GM23338 (cell line): ENCODE measurements at regions not wholly inside any gene's neighbourhood (a gene's known extent, or its start where the extent isn't known, plus 50 kb on each side); places are given as distances from the start of the nearest gene placed in this dataset.

Source experiments
- ATAC-seq: fragments of 200-7000 bp; cut with Tn5 transposase; 3 replicates; pipeline ENCODE4 v1.9.1; 2020
- DNase-seq: peaks from one replicate; pipeline ENCODE4 v3.0.0-alpha.2; 2015; ENCODE audit warnings: low spot score
- H2AFZ ChIP-seq: fragments of 200-600 bp; sonication (generic); 2 replicates; pipeline ENCODE4 v1.8.0; 2016; ENCODE audit warnings: antibody characterized with exemption, mild to moderate bottlenecking, moderate library complexity
- H3F3A ChIP-seq: fragments of 200-600 bp; sonication (generic); replicated peaks from 2 replicates; pipeline ENCODE4 v1.8.0; 2017; ENCODE audit warnings: antibody characterized with exemption, mixed run types, low read depth
- H3K27ac ChIP-seq: fragments of 200-600 bp; sonication (generic); 2 replicates; pipeline ENCODE4 v1.6.1; 2016; ENCODE audit warnings: low read depth
- H3K27me3 ChIP-seq: fragments of 200-600 bp; sonication (generic); 2 replicates; pipeline ENCODE4 v1.8.0; 2016; ENCODE audit warnings: mild to moderate bottlenecking, mixed run types, moderate library complexity; ENCODE audit not compliant: insufficient read depth
- H3K36me3 ChIP-seq: fragments of 200-600 bp; sonication (generic); 2 replicates; pipeline ENCODE4 v1.8.0; 2016; ENCODE audit warnings: mild to moderate bottlenecking; ENCODE audit not compliant: insufficient read depth
- H3K4me1 ChIP-seq: fragments of 200-600 bp; sonication (generic); 2 replicates; pipeline ENCODE4 v1.8.0; 2016; ENCODE audit warnings: mild to moderate bottlenecking, moderate library complexity; ENCODE audit not compliant: insufficient read depth
- H3K4me2 ChIP-seq: fragments of 200-600 bp; sonication (generic); 2 replicates; pipeline ENCODE4 v1.7.1; 2017; ENCODE audit warnings: mixed run types
- H3K4me3 ChIP-seq: fragments of 200-600 bp; sonication (generic); 2 replicates; pipeline ENCODE4 v1.6.1; 2016; ENCODE audit warnings: mixed run types
- H3K79me2 ChIP-seq: fragments of 200-600 bp; sonication (generic); replicated peaks from 2 replicates; pipeline ENCODE4 v1.8.0; 2017; ENCODE audit warnings: mild to moderate bottlenecking; ENCODE audit not compliant: insufficient read depth
- H3K9me2 ChIP-seq: fragments of 200-600 bp; sonication (generic); 2 replicates; pipeline ENCODE4 v1.8.0; 2017; ENCODE audit not compliant: insufficient read depth
- H4K20me1 ChIP-seq: fragments of 200-600 bp; sonication (generic); replicated peaks from 2 replicates; pipeline ENCODE4 v1.8.0; 2017; ENCODE audit warnings: mild to moderate bottlenecking; ENCODE audit not compliant: insufficient read depth
- H3K27ac Mint-ChIP-seq: 2 replicates; pipeline ENCODE4 v1.8.0; 2020; ENCODE audit warnings: inconsistent platforms, mild to moderate bottlenecking, moderate library complexity, mixed read lengths
- H3K27me3 Mint-ChIP-seq: 3 replicates; pipeline ENCODE4 v1.8.0; 2022; ENCODE audit warnings: low read depth, mild to moderate bottlenecking, moderate library complexity, mixed read lengths, inconsistent platforms; ENCODE audit not compliant: insufficient read depth, poor library complexity
- H3K36me3 Mint-ChIP-seq: 3 replicates; pipeline ENCODE4 v1.8.0; 2021; ENCODE audit warnings: low read depth, mild to moderate bottlenecking, inconsistent platforms, moderate library complexity, mixed read lengths
- H3K4me1 Mint-ChIP-seq: 3 replicates; pipeline ENCODE4 v1.8.0; 2020; ENCODE audit warnings: mild to moderate bottlenecking, inconsistent platforms, mixed read lengths
- H3K4me3 Mint-ChIP-seq: 3 replicates; pipeline ENCODE4 v1.8.0; 2021; ENCODE audit warnings: moderate library complexity, mild to moderate bottlenecking, inconsistent platforms, mixed read lengths
- H3K9me3 Mint-ChIP-seq: 3 replicates; pipeline ENCODE4 v1.8.0; 2020; ENCODE audit warnings: moderate library complexity, mild to moderate bottlenecking, inconsistent platforms, mixed read lengths
- CREB1 ChIP-seq: fragments of 250-450 bp; sonication (Bioruptor Pico); IDR thresholded peaks from 2 replicates; pipeline ENCODE4 v1.5.0; 2020; ENCODE audit warnings: low read depth, mild to moderate bottlenecking, moderate library complexity
- EZH2 ChIP-seq: fragments of 200-600 bp; sonication (generic); IDR thresholded peaks from one replicate; pipeline ENCODE4 v1.8.0; 2017; ENCODE audit warnings: antibody characterized with exemption, mild to moderate bottlenecking, low read depth; ENCODE audit not compliant: unreplicated experiment
- JUNB ChIP-seq: IDR thresholded peaks from one replicate; pipeline ENCODE4 v1.6.1; 2016; ENCODE audit warnings: antibody characterized with exemption; ENCODE audit not compliant: unreplicated experiment
- NANOG ChIP-seq: IDR thresholded peaks from 2 replicates; pipeline ENCODE4 v1.6.1; 2016; ENCODE audit warnings: antibody characterized with exemption, borderline replicate concordance
- POLR2AphosphoS5 ChIP-seq: IDR thresholded peaks from 2 replicates; pipeline ENCODE4 v1.6.1; 2016; ENCODE audit warnings: antibody characterized with exemption, low read depth
- STAT1 ChIP-seq: IDR thresholded peaks from one replicate; pipeline ENCODE4 v1.6.1; 2016; ENCODE audit warnings: antibody characterized with exemption; ENCODE audit not compliant: unreplicated experiment
- ZNF114 ChIP-seq: fragments of 250-450 bp; sonication (Bioruptor Pico); IDR thresholded peaks from 2 replicates; pipeline ENCODE4 v1.5.0; 2020; ENCODE audit warnings: mild to moderate bottlenecking, moderate library complexity
- TF ChIP-seq, protein P1 (sequence below): IDR thresholded peaks from one replicate; pipeline ENCODE4 v1.6.1; 2018; ENCODE audit warnings: antibody characterized with exemption; ENCODE audit not compliant: unreplicated experiment
- TF ChIP-seq, protein P2 (sequence below): IDR thresholded peaks from 2 replicates; pipeline ENCODE4 v1.6.1; 2016; ENCODE audit warnings: antibody characterized with exemption

DNA sequence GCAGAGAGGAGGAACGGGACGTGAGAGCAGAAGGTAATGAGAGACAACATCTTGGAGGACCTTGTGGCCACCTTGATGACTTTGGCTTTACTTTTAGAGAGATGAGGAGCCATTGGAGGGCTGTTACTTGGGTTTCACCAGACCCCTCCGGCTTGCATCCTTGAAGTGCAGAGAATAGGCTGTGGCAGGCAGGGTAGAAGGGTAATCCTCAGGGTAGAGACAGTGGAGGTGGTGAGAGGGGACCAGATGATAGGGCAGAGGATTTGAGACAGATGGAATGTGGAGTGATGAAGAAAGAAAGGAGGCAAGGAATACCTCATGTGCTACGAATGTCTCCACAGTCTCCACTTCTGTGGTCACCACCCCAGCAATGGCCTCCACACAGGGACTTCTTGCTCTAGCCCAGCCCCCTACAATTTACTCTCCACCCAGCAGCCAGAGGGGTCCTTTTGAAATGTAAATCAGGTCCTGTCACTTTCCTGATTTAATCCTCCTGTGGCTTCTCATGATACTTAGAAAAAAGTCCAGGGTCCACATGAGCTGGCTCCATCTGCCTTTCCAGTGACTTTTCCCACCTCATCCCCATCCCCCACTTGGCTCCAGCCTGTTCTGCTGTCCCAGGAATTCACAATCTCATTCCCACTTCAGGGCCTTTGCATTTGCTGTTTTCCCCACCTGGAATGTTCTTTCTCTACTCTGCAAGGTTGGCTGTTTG lies 115.0 kb downstream of the PJA1 start (continued):
- TF ChIP-seq, protein P1, sequence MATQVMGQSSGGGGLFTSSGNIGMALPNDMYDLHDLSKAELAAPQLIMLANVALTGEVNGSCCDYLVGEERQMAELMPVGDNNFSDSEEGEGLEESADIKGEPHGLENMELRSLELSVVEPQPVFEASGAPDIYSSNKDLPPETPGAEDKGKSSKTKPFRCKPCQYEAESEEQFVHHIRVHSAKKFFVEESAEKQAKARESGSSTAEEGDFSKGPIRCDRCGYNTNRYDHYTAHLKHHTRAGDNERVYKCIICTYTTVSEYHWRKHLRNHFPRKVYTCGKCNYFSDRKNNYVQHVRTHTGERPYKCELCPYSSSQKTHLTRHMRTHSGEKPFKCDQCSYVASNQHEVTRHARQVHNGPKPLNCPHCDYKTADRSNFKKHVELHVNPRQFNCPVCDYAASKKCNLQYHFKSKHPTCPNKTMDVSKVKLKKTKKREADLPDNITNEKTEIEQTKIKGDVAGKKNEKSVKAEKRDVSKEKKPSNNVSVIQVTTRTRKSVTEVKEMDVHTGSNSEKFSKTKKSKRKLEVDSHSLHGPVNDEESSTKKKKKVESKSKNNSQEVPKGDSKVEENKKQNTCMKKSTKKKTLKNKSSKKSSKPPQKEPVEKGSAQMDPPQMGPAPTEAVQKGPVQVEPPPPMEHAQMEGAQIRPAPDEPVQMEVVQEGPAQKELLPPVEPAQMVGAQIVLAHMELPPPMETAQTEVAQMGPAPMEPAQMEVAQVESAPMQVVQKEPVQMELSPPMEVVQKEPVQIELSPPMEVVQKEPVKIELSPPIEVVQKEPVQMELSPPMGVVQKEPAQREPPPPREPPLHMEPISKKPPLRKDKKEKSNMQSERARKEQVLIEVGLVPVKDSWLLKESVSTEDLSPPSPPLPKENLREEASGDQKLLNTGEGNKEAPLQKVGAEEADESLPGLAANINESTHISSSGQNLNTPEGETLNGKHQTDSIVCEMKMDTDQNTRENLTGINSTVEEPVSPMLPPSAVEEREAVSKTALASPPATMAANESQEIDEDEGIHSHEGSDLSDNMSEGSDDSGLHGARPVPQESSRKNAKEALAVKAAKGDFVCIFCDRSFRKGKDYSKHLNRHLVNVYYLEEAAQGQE: no peak
- no peak for TF ChIP-seq POLR2AphosphoS5
- no peak for TF ChIP-seq CREB1 (CRISPR knock-in tag)
- no peak for TF ChIP-seq NANOG
- TF ChIP-seq EZH2: no peak
- TF ChIP-seq, protein P2, sequence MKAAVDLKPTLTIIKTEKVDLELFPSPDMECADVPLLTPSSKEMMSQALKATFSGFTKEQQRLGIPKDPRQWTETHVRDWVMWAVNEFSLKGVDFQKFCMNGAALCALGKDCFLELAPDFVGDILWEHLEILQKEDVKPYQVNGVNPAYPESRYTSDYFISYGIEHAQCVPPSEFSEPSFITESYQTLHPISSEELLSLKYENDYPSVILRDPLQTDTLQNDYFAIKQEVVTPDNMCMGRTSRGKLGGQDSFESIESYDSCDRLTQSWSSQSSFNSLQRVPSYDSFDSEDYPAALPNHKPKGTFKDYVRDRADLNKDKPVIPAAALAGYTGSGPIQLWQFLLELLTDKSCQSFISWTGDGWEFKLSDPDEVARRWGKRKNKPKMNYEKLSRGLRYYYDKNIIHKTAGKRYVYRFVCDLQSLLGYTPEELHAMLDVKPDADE: no peak
- no peak for TF ChIP-seq JUNB
- TF ChIP-seq ZNF114 (CRISPR knock-in tag): no peak

DNA sequence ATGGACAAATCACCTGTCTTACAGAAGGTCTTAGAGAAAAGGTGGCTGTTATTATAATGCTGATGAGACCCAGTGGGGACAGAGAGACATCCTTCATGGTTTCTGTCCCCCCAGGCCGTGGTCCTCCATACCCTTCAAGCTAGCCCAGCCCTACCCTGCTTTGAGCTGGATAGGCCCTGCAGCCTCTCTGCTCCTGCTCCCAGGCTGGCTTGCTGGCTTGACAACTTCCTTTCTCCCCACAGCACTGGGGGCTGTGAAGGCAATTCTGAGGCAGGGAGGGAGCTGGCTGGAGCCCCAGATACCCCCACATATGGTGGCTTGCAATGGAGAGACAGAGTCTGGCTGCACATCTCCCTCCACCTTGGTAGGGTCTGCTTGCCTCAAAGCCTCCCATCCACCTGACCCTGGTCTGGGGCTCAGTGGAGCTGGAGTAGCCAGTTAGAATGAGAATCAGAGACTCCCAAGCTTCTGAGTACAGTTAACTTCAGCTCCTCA lies 118.2 kb downstream of the PJA1 start:
- H3K9me3 Mint-ChIP-seq: no peaks in the 10 kb centered on the region
- no peak overlapping the region for H3K4me2 ChIP-seq
- no peak overlapping the region for H2AFZ ChIP-seq
- DNase-seq (no peak), ATAC-seq (no peak)
- H3K4me1 ChIP-seq: no peaks in the 10 kb centered on the region
- H3K4me1 Mint-ChIP-seq: no peaks in the 10 kb centered on the region
- H3K36me3 ChIP-seq: no peaks in the 10 kb centered on the region
- H3K36me3 Mint-ChIP-seq: no peaks in the 10 kb centered on the region
- H3K9me2 ChIP-seq: no peaks in the 10 kb centered on the region
- H3K27ac Mint-ChIP-seq: no peak overlapping the region
- TF ChIP-seq, protein P2: no peak
- TF ChIP-seq POLR2AphosphoS5 (no peak), ZNF114 (CRISPR knock-in tag) (no peak), CREB1 (CRISPR knock-in tag) (no peak), EZH2 (no peak), JUNB (no peak), STAT1 (no peak)
- no peaks in the 10 kb centered on the region for H3K79me2 ChIP-seq
- no peaks in the 10 kb centered on the region for H3K27me3 Mint-ChIP-seq
- no peaks in the 10 kb centered on the region for H3K27me3 ChIP-seq
- H4K20me1 ChIP-seq: no peaks in the 10 kb centered on the region
- no peaks in the 10 kb centered on the region for H3F3A ChIP-seq
- H3K4me3 ChIP-seq: no peak overlapping the region
- H3K27ac ChIP-seq: no peak overlapping the region
- no peak overlapping the region for H3K4me3 Mint-ChIP-seq
